ENCODE measurements at regions not wholly inside any gene's neighbourhood (a gene's known extent, or its start where the extent isn't known, plus 50 kb on each side); places are given as distances from the start of the nearest gene placed in this dataset.
"Not testable (repeated sequence)": the region's sequence is repeated elsewhere in the genome, so short reads cannot be mapped to it uniquely, and the experiment has no call there.

DNA sequence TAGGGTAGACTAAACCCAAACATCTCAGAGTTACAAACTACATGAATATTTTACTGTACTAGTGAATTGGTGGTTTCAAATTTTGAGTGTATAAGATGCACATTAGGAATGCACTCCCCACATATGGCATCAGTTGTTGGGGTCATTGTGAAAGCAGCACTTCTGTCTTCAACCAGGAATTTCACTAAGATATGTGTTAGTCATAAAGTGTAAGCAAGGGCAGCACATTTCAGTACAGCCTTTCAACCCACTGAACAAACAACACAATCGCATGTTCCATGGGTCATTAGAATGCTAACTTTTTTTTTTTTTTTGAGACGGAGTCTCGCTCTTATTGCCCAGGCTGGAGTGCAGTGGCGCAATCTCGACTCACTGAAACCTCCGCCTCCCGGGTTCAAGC, 164.1 kb upstream of the MAP2 start:
- no peak overlapping the region for H3K9ac ChIP-seq (ENCODE audit: insufficient read length)
- H3K36me3 ChIP-seq (ENCODE audit: insufficient read depth, low read length), result no peaks in the 10 kb centered on the region
- no peak overlapping the region for H3K4me3 ChIP-seq
- H3K9me3 ChIP-seq (ENCODE audit: low read depth, low read length), result no peaks in the 10 kb centered on the region
- H3K27ac ChIP-seq, result no peak overlapping the region
- TF ChIP-seq FOXP2 (optimal IDR thresholded peaks at IDR 0.05; ENCODE audit: control extremely low read depth, extremely low read length, insufficient read depth) (no peak), EZH2 (IDR thresholded peaks at IDR 0.05) (no peak), POLR2AphosphoS5 (IDR thresholded peaks at IDR 0.05; ENCODE audit: borderline replicate concordance, low read depth, low read length) (no peak)
- DNase-seq (ENCODE audit: low read depth, low spot score), result no peak

DNA sequence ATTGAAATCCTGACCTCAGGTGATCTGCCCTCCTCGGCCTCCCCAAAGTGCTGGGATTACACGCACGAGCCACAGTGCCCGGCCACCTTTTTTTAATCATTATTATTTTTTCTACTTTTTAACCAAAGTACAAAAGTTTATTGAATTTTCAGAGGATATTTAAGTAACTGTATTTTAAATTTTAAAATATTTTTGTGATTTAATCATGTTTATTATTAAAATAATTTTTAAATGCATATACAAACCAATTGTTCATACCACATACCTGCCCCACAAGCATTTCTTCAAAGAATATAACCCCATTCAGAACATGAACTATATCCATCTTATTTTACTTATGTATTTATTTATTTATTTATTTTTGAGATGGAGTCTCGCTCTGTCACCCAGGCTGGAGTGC, 163.6 kb upstream of the MAP2 start:
- DNase-seq (ENCODE audit: low read depth, low spot score), result no peak
- Histone ChIP-seq H3K9me3 (ENCODE audit: low read depth, low read length) (no peaks in the 10 kb centered on the region), H3K9ac (ENCODE audit: insufficient read length) (no peak overlapping the region), H3K36me3 (ENCODE audit: insufficient read depth, low read length) (no peaks in the 10 kb centered on the region), H3K27ac (no peak overlapping the region), H3K4me3 (no peak overlapping the region)
- TF ChIP-seq POLR2AphosphoS5 (IDR thresholded peaks at IDR 0.05; ENCODE audit: borderline replicate concordance, low read depth, low read length), result no peak
- TF ChIP-seq FOXP2 (optimal IDR thresholded peaks at IDR 0.05; ENCODE audit: control extremely low read depth, extremely low read length, insufficient read depth), result no peak
- no peak for TF ChIP-seq EZH2 (IDR thresholded peaks at IDR 0.05)

DNA sequence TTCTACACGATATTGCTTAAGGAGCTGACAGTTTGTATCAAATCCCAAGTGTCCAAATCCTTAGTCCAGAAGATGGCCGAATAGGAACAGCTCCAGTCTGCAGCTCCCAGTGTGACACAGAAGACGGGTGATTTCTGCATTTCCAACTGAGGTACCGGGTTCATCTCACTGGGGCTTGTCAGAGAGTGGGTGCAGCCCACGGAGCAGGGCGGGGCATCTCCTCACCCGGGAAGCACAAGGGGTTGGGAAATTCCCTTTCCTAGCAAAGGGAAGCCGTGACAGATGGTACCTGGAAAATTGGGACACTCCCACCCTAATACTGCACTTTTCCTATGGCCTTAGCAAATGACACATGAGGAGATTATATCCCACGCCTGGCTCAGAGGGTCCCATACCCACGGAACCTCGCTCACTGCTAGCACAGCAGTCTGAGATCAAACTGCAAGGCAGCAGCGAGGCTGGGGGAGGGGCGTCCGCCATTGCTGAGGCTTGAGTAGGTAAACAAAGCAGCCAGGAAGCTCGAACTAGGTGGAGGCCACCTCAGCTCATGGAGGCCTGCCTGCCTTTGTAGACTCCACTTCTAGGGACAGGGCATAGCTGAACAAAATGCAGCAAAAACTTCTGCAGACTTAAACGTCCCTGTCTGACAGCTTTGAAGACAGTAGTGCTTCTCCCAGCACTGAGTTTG, 162.3 kb upstream of the MAP2 start:
- H3K36me3 ChIP-seq (ENCODE audit: insufficient read depth, low read length); H3K4me3 ChIP-seq; H3K9ac ChIP-seq (ENCODE audit: insufficient read length); H3K27ac ChIP-seq; H3K9me3 ChIP-seq (ENCODE audit: low read depth, low read length); DNase-seq (ENCODE audit: low read depth, low spot score): not testable (repeated sequence)

DNA sequence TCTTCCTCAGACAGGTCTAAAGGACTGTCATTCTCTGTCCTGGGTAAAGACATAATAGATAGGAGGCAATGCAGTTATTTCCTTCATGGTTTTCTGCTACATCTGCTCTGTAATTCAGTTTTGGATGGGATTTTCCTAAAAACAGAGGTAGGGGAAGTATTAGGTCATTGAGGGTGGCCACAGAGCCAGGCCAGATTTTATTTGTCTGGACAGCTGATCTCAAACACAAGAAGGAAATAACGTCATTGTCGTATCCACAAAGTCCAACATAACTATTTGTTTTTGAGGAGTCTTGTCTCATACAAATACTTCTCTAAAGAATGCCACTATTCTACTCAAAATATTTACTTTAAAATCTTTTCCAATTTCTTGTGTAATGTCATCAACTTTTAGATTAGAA, 154.8 kb upstream of the MAP2 start:
- no peak for DNase-seq (ENCODE audit: low read depth, low spot score)
- Histone ChIP-seq H3K9ac (ENCODE audit: insufficient read length) (no peak overlapping the region), H3K27ac (no peak overlapping the region), H3K36me3 (ENCODE audit: insufficient read depth, low read length) (no peaks in the 10 kb centered on the region), H3K4me3 (no peak overlapping the region), H3K9me3 (ENCODE audit: low read depth, low read length) (no peaks in the 10 kb centered on the region)
- TF ChIP-seq EZH2 (IDR thresholded peaks at IDR 0.05) (no peak), POLR2AphosphoS5 (IDR thresholded peaks at IDR 0.05; ENCODE audit: borderline replicate concordance, low read depth, low read length) (no peak), FOXP2 (optimal IDR thresholded peaks at IDR 0.05; ENCODE audit: control extremely low read depth, extremely low read length, insufficient read depth) (no peak)

DNA sequence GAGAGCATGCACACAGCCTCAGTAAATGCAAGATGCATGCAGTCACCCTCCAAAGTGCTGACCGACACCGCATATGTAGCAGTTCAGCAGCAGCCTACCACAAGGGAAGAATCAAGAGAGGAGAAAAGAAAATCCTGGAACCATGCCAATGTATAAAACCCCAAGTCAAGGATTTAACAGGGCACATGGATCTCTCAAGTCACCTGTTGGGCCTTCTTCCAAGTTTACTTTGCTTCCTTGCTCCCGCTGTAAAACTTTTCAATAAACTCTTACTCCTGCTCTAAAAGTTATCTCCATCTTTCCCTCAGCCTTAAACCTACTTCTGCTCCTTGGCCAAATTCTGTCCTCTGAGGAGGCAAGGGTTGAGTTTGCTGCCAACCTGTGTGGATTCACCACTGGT, 147.8 kb upstream of the MAP2 start:
- no peak for DNase-seq (ENCODE audit: low read depth, low spot score)
- Histone ChIP-seq H3K9ac (ENCODE audit: insufficient read length) (no peak overlapping the region), H3K27ac (no peak overlapping the region), H3K9me3 (ENCODE audit: low read depth, low read length) (no peaks in the 10 kb centered on the region), H3K4me3 (no peak overlapping the region), H3K36me3 (ENCODE audit: insufficient read depth, low read length) (no peaks in the 10 kb centered on the region)
- no peak for TF ChIP-seq EZH2 (IDR thresholded peaks at IDR 0.05)
- TF ChIP-seq POLR2AphosphoS5 (IDR thresholded peaks at IDR 0.05; ENCODE audit: borderline replicate concordance, low read depth, low read length), result no peak
- TF ChIP-seq FOXP2 (optimal IDR thresholded peaks at IDR 0.05; ENCODE audit: control extremely low read depth, extremely low read length, insufficient read depth), result no peak

DNA sequence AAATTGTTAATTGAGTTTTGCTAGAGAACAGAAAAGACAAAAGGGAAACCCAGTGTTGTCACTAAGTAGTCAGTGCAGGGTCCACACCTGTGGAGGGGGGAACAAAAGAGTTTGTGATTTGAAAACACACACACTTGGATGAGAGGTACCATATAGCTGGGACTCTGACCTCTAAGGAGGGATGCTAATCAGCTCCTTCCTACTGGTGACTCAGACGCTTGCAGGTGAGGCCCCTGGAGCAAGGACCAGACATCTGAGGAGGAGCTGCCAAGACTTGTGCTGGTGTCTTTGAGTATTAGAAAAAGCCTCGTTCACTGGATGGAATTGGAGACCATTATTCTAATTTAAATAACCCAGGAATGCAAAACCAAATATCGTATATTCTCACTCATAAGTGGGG, 146.4 kb upstream of the MAP2 start:
- no peak overlapping the region for H3K4me3 ChIP-seq
- H3K36me3 ChIP-seq (ENCODE audit: insufficient read depth, low read length), result no peaks in the 10 kb centered on the region
- no peak for TF ChIP-seq EZH2 (IDR thresholded peaks at IDR 0.05)
- TF ChIP-seq POLR2AphosphoS5 (IDR thresholded peaks at IDR 0.05; ENCODE audit: borderline replicate concordance, low read depth, low read length), result no peak
- TF ChIP-seq FOXP2 (optimal IDR thresholded peaks at IDR 0.05; ENCODE audit: control extremely low read depth, extremely low read length, insufficient read depth), result no peak
- H3K27ac ChIP-seq, result no peak overlapping the region
- no peaks in the 10 kb centered on the region for H3K9me3 ChIP-seq (ENCODE audit: low read depth, low read length)
- no peak overlapping the region for H3K9ac ChIP-seq (ENCODE audit: insufficient read length)
- DNase-seq (ENCODE audit: low read depth, low spot score), result no peak

DNA sequence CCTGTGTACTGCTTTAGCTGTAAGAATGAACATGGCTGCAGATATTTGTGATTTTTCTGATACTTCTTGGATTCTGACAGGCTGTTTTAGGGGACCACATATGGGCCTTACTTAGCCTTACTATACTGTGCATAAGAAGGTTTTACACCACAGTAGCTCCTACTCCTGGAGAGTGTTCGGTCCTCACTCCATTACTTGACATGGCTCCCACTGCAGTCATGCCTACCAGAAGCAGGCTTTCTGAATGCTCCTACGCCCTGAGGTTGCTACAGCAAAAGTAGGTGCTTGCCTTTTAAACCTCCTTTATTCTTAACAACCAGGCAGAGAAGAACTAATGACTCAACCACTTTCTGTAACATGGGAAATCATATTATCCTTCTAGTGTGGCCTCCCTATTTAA, 125.2 kb upstream of the MAP2 start:
- TF ChIP-seq EZH2 (IDR thresholded peaks at IDR 0.05), result no peak
- no peak for TF ChIP-seq FOXP2 (optimal IDR thresholded peaks at IDR 0.05; ENCODE audit: control extremely low read depth, extremely low read length, insufficient read depth)
- TF ChIP-seq POLR2AphosphoS5 (IDR thresholded peaks at IDR 0.05; ENCODE audit: borderline replicate concordance, low read depth, low read length), result no peak
- Histone ChIP-seq H3K9me3 (ENCODE audit: low read depth, low read length) (no peaks in the 10 kb centered on the region), H3K27ac (no peak overlapping the region), H3K4me3 (no peak overlapping the region), H3K36me3 (ENCODE audit: insufficient read depth, low read length) (no peaks in the 10 kb centered on the region), H3K9ac (ENCODE audit: insufficient read length) (no peak overlapping the region)
- DNase-seq (ENCODE audit: low read depth, low spot score), result no peak

DNA sequence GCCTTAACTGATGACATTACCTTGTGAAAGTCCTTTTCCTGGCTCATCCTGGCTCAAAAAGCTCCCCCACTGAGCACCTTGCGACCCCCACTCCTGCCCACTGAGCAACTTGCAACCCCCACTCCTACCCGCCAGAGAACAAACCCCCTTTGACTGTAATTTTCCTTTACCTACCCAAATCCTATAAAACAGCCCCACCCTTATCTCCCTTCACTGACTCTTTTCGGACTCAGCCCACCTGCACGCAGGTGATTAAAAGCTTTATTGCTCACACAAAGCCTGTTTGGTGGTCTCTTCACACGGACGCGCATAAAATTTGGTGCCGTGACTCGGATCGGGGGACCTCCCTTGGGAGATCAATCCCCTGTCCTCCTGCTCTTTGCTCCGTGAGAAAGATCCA, 124.4 kb upstream of the MAP2 start:
- not testable (repeated sequence) for H3K36me3 ChIP-seq (ENCODE audit: insufficient read depth, low read length); DNase-seq (ENCODE audit: low read depth, low spot score); H3K27ac ChIP-seq; H3K9ac ChIP-seq (ENCODE audit: insufficient read length); H3K9me3 ChIP-seq (ENCODE audit: low read depth, low read length); H3K4me3 ChIP-seq

DNA sequence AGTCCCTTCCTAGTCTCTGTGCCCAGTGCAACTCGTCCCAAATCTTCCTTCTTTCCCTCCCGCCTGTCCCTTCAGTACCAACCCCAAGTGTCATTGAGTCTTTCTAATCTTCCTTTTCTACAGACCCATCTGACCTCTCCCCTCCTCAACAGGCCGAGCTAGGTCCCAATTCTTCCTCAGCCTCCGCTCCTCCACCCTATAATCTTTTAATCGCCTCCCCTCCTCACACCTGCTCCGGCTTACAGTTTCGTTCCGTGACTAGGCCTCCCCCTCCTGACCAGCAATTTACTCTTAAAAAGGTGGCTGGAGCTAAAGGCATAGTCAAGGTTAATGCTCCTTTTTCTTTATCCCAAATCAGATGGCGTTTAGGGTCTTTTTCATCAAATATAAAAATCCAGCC, 123.1 kb upstream of the MAP2 start:
- DNase-seq (ENCODE audit: low read depth, low spot score); H3K9ac ChIP-seq (ENCODE audit: insufficient read length); H3K4me3 ChIP-seq; H3K27ac ChIP-seq; H3K9me3 ChIP-seq (ENCODE audit: low read depth, low read length); H3K36me3 ChIP-seq (ENCODE audit: insufficient read depth, low read length): not testable (repeated sequence)
